ENCODE measurements at regions not wholly inside any gene's neighbourhood (a gene's known extent, or its start where the extent isn't known, plus 50 kb on each side); places are given as distances from the start of the nearest gene placed in this dataset.
"Not testable (repeated sequence)": the region's sequence is repeated elsewhere in the genome, so short reads cannot be mapped to it uniquely, and the experiment has no call there.

DNA sequence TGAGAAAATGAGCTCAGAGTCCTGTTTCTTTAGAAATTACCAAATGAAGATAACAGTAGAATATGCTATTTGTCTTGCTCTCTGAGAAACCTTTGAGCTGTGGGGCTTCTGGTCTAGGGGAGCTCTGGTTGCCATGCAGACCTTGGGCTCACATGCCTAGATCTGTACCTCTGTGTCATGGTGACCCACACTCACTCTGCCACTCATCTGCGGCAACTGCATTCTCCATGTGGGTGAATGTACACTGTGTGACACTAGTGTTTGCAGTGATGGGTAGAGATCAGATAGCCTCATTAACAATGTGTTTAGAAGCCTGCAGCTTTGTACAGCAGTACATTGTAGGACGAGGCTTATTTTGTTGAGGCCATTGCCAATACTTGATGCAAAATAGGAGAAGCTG lies 521.2 kb downstream of the CHSY3 start:
- H3K27ac ChIP-seq: no peak overlapping the region
- TF ChIP-seq, protein P1, sequence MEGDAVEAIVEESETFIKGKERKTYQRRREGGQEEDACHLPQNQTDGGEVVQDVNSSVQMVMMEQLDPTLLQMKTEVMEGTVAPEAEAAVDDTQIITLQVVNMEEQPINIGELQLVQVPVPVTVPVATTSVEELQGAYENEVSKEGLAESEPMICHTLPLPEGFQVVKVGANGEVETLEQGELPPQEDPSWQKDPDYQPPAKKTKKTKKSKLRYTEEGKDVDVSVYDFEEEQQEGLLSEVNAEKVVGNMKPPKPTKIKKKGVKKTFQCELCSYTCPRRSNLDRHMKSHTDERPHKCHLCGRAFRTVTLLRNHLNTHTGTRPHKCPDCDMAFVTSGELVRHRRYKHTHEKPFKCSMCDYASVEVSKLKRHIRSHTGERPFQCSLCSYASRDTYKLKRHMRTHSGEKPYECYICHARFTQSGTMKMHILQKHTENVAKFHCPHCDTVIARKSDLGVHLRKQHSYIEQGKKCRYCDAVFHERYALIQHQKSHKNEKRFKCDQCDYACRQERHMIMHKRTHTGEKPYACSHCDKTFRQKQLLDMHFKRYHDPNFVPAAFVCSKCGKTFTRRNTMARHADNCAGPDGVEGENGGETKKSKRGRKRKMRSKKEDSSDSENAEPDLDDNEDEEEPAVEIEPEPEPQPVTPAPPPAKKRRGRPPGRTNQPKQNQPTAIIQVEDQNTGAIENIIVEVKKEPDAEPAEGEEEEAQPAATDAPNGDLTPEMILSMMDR (conservative IDR thresholded peaks at IDR 0.05): no peak
- no peak for TF ChIP-seq ZFX (IDR thresholded peaks at IDR 0.05)

DNA sequence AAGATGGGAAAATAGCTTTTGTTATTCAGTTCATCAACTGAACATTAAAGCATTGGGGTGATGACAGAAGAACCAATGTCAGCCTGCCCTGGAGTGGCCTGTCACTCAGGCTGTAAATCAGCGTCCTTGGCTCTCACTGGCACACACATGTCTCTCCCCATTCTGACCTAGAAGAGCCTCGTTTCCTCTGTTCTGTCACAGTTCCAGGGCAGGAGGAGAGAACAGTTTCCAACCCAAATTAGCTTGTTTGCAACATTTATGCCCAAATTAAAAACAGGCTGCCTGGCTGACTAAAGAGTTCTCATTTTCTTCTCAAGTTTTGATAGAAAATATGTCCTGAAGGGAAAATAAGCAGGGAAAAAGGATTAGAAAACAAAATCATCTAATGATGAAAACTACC lies 520.1 kb downstream of the CHSY3 start:
- TF ChIP-seq, protein P1 (conservative IDR thresholded peaks at IDR 0.05): no peak
- no peak for TF ChIP-seq ZFX (IDR thresholded peaks at IDR 0.05)

DNA sequence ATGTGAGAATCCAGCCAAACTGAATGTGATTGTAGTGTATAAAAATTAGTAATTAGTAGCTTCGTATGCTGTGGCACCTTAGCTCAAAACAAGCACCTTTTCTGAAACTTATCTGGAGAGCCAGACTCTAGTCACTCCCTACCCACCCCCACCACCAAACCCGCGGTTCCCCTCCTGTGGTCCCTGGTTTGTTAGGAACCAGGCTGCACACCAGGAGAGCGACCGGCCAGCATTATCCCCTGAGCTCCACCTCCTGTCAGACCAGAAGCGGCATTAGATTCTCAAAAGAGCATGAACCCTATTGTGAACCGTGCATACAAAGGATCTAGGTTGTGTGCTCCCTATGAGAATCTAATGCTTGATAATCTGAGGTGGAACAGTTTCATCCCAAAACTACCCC lies 498.6 kb downstream of the CHSY3 start:
- no peak for TF ChIP-seq ZFX (IDR thresholded peaks at IDR 0.05)
- TF ChIP-seq, protein P1 (conservative IDR thresholded peaks at IDR 0.05): no peak
- no peak overlapping the region for H3K27ac ChIP-seq

More for the DNA sequence above, 520.1 kb downstream of the CHSY3 start:
- H3K27ac ChIP-seq: no peak overlapping the region

DNA sequence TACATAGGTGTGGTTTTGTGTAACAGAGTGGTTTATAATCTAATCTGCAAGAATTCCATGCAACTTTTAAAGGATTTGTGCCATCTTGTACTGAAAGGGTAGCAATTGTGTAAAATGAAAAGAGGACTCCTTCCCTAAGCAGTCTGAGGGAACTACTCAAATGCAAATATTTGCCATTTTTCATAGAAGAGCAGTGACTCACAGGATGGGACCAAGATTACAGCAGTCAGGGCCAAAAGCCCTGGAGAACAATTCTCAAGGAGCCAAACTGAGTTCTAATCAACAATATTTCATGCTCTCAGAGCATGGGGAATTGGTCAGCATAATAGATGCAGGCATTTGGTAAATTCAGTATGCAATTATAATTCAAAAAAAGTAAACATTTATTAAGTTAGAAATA lies 495.8 kb downstream of the CHSY3 start:
- TF ChIP-seq ZFX (IDR thresholded peaks at IDR 0.05): no peak
- TF ChIP-seq, protein P1 (conservative IDR thresholded peaks at IDR 0.05): no peak
- no peak overlapping the region for H3K27ac ChIP-seq

DNA sequence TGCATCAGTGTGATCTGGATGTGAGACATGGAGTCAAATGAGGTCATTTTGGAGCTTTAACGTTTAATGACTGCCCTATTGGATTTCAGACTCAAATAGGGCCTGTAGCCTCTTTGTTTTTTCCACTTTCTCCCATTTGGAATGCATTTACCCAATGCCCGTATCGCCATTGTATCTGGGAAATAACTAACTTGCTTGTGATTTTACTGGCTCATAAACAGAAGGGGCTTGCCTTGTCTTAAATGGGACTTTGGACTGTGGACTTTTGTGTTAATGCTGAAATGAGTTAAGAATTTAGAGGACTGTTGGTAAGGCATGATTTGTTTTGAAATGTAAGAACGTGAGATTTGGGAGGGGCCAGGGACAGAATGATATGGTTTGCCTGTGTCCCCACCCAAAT lies 494.6 kb downstream of the CHSY3 start:
- TF ChIP-seq, protein P1 (conservative IDR thresholded peaks at IDR 0.05): no peak
- TF ChIP-seq ZFX (IDR thresholded peaks at IDR 0.05): no peak
- H3K27ac ChIP-seq: no peak overlapping the region

DNA sequence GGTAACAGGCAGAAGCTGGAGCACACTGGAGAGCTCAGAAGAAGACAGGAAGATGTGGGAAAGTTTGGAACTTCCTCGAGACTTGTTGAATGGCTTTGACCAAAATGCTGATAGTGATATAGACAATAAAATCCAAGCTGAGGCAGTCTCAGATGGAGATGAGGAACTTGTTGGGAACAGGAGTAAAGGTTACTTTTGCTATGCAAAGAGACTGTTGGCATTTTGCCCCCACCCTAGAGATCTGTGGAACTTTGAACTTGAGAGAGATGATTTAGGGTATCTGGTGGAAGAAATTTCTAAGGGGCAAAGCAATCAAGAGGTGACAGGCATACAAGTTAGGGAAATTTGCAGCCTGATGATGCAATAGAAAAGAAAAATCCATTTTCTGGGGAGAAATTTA lies 493.5 kb downstream of the CHSY3 start:
- H3K27ac ChIP-seq: not testable (repeated sequence)

DNA sequence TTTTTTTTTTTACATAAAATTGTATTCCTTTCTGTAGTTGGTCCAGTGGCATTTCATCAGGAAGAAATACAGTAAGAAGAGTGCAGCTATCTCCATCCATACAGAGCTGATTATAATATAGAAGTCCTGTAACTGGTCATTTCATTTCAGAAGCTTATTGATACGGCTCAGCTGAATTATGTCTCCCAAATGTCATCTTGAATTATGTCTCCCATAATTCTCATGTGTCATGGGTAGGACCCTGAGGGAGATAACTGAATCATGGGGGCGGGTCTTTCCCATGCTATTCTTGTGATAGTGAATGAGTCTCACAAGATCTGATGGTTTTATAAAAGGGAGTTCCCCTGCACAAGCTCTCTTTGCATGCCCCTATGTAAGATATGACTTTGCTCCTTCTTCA lies 492.9 kb downstream of the CHSY3 start:
- H3K27ac ChIP-seq: no peak overlapping the region
- TF ChIP-seq ZFX (IDR thresholded peaks at IDR 0.05): no peak
- TF ChIP-seq, protein P1 (conservative IDR thresholded peaks at IDR 0.05): no peak

DNA sequence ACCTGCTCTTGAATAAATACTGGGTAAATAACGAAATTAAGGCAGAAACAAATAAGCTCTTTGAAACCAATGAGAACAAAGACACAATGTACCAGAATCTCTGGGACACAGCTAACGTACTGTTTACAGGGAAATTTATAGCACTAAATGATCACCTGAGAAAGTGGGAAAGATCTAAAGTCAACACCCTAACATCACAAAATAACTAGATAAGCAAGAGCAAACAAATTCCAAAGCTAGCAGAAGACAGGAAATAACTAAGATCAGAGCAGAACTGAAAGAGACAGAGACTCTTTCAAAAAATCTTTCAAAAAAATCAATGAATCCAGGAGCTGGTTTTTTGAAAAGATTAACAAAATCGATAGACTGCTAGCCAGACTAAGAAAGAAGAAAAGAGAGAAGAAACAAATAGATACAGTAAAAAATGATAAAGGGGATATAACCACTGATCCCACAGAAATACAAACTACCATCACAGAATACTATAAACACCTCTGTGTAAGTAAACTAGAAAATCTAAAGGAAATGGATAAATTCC lies 487.5 kb downstream of the CHSY3 start:
- H3K27ac ChIP-seq: not testable (repeated sequence)
